SU-DHL-6 (cell line): ENCODE measurements at regions not wholly inside any gene's neighbourhood (a gene's known extent, or its start where the extent isn't known, plus 50 kb on each side); places are given as distances from the start of the nearest gene placed in this dataset.

Experiments
- CTCF ChIP-seq: fragments of 200-600 bp; sonication (generic); IDR thresholded peaks from one replicate; pipeline ENCODE4 v1.5.1; 2017; ENCODE audit warnings: antibody characterized with exemption, mild to moderate bottlenecking, low read length, moderate library complexity; ENCODE audit not compliant: insufficient read depth, poor library complexity, severe bottlenecking
- EZH2phosphoT487 ChIP-seq: fragments of 200-600 bp; sonication (generic), shearing (Covaris generic); conservative IDR thresholded peaks from 2 replicates; pipeline ENCODE4 v1.6.1; 2018; ENCODE audit warnings: mild to moderate bottlenecking, antibody characterized with exemption, low read length, moderate library complexity, mixed read lengths

- TF ChIP-seq CTCF = no peak
- TF ChIP-seq EZH2phosphoT487 = no peak
Measured at GRCh38 chr9:126155756-126156664, 170.6 kb upstream of the MVB12B start.
